ENCODE measurements at regions not wholly inside any gene's neighbourhood (a gene's known extent, or its start where the extent isn't known, plus 50 kb on each side); places are given as distances from the start of the nearest gene placed in this dataset.
"Not testable (repeated sequence)": the region's sequence is repeated elsewhere in the genome, so short reads cannot be mapped to it uniquely, and the experiment has no call there.

DNA sequence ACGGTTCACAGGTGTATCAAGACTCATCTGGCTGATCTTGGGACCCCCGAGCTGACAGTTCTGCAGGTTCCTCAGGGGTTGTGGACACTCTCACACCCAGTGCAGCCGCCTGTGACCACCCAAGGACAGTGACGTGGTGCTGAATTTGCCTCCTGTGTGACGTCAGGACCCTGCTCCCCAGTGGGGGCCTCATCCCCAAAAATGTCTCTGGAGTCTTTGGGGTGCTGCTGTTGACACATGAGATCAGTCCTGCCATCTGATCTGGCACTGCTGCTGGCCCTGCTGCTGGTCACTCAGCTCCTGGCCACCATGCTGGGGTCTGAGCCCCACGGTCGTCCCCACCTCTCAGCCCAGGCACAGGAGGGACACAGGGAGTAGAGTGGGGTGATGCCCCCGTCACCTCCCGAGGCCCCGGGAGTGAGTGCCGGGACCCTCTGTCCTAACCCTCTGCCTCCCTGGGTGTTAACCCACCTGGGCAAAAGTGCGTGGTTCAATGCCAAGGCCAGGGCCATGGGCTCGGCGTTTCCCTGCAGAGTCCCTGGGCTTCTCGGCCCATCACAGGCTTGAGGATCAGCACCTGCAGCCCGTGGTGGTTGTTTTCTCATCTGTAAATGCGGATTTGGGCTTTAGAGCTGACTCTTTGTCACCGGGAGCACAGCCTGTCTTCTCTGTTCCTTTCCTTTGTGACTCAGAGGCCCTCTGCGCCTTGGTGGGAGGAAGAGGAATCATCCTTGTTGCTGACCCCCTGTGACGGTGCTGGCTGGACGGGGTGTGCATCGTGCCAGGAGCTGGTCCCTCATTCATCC, 366.0 kb upstream of the SFSWAP start:
- not testable (repeated sequence) for H3K9me3 ChIP-seq, H3K27me3 ChIP-seq, H3K36me3 ChIP-seq, DNase-seq, H3K4me3 ChIP-seq

DNA sequence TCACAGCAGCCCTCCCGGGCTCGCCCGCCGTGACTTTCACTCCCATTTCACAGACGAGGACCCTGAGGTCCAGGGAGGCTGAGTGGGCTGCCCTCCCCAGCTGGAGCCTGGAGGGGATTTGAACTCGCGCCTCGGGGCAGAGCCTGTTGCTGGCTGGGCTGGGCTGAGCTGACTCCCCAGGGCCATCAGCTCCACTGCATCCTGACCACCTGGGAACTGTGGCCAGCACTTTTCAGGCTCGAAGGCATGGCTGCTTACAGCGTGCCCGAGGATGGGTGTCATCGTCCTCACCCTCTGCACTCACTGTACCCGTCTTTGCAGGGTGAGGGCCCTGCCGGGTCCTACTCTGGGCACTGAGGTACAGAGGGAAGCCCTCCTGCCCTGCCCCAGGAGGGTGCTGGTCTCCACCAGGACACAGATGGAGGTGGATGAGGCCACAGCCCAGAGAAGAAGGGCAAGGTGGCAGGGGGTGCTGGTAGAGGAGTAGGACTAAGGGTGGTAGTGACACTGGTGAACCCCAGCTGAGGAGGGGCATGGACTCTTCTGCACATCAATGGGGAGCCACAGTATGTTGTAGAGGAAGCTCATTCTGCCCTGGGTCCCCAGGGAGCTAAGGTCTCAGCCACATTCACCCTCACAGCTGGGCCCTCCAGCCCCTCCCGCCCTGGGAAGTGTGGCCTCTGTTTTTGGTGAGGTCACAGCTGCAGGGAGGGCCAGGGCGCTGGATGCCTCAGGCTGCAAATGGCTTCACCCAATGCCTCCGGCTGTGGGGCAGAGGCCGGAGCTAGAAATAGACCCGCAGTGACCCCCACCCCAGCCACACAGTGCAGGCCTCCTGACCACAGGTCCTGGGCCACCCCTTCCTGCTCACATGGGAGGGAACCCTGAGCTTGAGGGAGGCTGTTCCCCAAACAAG, 365.1 kb upstream of the SFSWAP start:
- Histone ChIP-seq H3K4me3 (no peak overlapping the region), H3K9me3 (no peaks in the 10 kb centered on the region), H3K27me3 (no peaks in the 10 kb centered on the region), H3K36me3 (no peaks in the 10 kb centered on the region)
- no peak for DNase-seq

DNA sequence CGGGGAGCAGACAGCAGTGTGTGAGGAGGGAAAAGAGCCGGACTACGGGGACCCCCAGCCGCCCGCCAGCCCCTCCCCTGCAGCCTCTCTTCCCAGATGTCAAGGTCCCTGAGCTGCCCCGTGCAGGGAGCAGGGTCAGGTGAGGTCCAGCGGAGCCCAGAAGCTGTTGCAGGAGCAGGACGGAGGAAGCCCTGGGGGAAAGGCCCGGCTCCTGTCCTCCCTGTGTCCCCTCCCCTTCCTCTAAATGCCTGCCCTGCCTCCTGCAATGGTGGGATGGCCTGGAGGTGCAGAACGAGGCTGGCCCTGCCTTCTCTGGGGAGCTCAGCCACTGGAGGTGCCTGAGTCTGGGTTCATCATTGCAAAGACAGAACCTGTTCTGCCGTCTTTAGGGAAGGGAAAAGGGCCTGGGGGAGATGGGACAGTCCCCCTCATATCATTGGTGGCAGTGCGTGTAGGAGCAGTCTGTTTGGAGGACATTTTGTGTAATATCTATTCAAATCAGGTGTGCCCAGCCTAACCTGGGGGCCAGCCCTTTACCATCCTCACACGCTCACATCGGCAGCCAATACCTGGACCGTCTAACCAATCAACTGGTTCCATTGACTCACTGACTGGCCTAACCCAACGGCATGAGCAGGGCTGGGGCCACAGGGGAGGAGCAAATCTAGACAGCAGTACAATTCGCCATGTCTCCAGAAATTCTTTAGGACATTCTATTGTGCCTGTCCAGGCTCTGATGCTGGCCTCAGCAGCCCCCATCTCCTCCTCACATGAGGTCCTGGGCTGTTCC, 364.1 kb upstream of the SFSWAP start:
- H3K36me3 ChIP-seq = no peaks in the 10 kb centered on the region
- H3K9me3 ChIP-seq = 0 out of 2 replicates have a peak, but pooled peaks cover under 1% of the 10 kb centered on the region
- no peaks in the 10 kb centered on the region for H3K27me3 ChIP-seq
- H3K4me3 ChIP-seq = no peak overlapping the region
- no peak for DNase-seq

DNA sequence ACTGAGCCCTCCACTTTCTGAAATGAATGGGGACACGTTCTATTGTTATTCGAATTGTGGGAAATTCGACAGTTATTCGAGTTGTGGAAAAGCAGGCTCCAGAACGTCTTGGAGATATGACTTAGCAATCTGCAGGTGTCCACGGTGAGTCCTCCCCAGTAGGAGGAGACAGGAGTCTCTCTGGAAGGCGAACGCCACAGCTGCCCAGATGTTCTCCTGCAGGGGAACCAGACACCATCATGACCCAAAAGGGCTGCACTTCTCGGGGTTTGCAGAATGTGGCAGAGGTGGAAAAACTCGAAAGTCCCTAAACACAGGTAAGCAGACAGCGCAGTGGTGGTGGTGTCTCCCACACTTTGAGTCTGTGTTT, 363.6 kb upstream of the SFSWAP start:
- DNase-seq = no peak
- H3K9me3 ChIP-seq = 0 out of 2 replicates have a peak, but pooled peaks cover 3% of the 10 kb centered on the region

DNA sequence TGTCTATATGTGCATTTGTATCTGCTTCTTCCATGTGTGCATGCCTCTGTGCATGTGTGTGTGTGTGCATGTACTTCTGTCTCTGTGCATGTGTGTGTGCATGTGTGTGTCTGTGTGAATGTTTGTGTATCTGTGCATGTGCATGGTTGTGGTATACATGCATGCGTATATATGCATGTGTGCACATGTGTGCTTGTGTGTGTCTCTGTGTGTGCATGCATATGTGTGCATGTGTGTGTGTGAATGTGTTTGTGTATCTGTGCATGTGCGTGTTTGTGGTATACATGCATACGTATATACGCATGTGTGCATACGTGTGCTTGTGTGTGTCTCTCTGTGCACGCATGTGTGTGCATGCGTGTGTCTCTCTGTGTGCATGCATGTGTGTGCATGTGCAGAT, 363.2 kb upstream of the SFSWAP start:
- Histone ChIP-seq H3K27me3 (no peaks in the 10 kb centered on the region), H3K9me3 (0 out of 2 replicates have a peak, but pooled peaks cover 3% of the 10 kb centered on the region), H3K36me3 (no peaks in the 10 kb centered on the region), H3K4me3 (no peak overlapping the region)
- no peak for DNase-seq

More for the DNA sequence above, 363.6 kb upstream of the SFSWAP start:
- Histone ChIP-seq H3K4me3 (no peak overlapping the region), H3K36me3 (no peaks in the 10 kb centered on the region), H3K27me3 (no peaks in the 10 kb centered on the region)

DNA sequence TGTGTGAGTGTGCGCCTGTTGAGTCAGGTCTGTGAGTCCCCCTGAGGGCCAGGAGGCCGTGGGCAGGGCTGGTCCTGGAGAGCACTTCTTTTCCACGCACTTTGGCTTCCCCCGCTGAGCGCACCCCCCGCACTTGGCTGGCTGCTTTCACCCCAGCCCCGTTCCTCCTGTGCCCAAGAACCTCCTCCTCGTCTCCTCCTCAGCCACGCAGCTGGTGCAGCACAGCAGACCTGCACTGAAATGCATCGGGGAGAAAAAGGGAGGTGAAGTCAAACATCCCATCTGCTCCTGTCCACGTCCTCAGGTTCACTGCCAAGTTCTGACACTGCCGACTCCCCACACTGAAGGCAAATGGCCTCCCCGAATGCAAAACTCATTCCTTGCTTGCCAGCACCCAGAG, 362.7 kb upstream of the SFSWAP start:
- DNase-seq = no peak
- Histone ChIP-seq H3K4me3 (no peak overlapping the region), H3K27me3 (no peaks in the 10 kb centered on the region), H3K36me3 (no peaks in the 10 kb centered on the region), H3K9me3 (0 out of 2 replicates have a peak, but pooled peaks cover 3% of the 10 kb centered on the region)

DNA sequence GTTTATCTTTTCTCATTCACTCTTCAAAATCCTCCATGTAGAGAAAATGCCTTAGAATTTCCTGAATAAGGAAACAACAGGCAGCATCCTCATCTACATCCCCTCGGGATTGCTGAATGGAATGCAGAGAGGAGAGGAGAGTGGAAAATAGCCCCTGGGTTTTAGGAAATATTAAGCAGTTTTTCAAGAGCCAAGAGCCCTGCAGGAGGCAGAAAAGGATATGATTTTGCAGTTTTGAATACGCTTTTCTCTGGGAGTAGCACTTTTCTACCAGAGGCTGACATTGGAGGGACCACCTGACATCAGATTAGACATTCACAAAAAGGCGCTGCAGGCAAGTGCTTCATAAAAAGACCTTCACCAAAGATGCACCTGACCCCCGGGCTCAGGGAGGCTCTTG, 362.2 kb upstream of the SFSWAP start:
- no peak overlapping the region for H3K4me3 ChIP-seq
- 0 out of 2 replicates have a peak, but pooled peaks cover 3% of the 10 kb centered on the region for H3K9me3 ChIP-seq
- no peak for DNase-seq
- no peaks in the 10 kb centered on the region for H3K36me3 ChIP-seq
- H3K27me3 ChIP-seq = no peaks in the 10 kb centered on the region

DNA sequence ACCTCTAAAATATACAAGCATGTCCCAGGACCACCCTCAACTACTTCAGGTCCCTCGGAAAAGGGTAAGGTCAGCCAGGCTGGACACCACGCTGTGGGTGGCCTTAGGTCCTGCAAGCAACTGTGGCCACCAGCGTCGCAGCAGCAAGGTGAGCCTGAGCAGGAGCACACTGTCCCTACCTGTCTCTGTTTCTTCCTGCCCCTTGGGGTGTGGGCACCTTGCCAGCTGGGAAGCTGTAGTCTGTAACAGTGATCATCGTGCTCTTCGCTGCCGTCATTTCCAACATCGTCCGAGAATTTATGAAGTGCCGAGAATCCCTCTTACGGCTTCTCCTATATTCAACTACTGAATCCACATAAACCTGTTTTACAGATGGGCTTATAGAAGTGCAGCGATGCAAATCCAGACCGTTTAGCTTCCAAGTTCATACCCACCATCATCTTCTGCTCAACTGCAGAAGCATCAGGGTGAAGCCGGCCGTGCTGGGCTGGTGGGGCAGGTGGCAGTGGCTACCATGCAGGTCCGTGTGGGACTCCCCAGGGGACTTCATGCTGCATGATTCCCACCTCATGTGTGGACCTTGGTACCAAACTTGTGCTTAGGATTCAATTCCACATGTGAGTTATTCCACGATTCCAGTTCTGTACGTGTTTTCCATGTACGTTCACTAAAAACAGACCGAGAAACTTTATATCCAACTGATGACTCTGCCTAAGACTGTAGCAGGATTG, 361.3 kb upstream of the SFSWAP start:
- no peaks in the 10 kb centered on the region for H3K27me3 ChIP-seq
- DNase-seq = no peak
- H3K9me3 ChIP-seq = 0 out of 2 replicates have a peak, but pooled peaks cover 3% of the 10 kb centered on the region
- H3K36me3 ChIP-seq = no peaks in the 10 kb centered on the region
- H3K4me3 ChIP-seq = no peak overlapping the region

DNA sequence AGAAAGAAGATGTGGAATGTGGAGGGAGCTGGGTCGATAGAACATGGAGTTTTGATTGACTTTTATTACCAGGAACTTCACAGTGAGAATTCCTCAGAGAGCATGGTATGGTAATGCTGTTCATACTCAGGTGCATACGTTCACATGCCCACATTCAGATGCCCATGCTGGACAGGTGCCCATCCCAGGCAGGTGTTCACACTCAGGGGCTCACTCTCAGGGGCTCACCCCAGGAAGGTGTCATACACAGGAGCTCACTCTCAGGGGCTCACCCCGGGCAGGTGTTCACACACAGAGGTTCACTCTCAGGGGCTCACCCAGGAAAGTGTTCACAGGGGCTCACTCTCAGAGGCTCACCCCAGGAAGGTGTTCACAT, 360.0 kb upstream of the SFSWAP start:
- no peaks in the 10 kb centered on the region for H3K27me3 ChIP-seq
- DNase-seq = no peak
- H3K36me3 ChIP-seq = no peaks in the 10 kb centered on the region
- no peak overlapping the region for H3K4me3 ChIP-seq
- H3K9me3 ChIP-seq = 0 out of 2 replicates have a peak, but pooled peaks cover 3% of the 10 kb centered on the region

DNA sequence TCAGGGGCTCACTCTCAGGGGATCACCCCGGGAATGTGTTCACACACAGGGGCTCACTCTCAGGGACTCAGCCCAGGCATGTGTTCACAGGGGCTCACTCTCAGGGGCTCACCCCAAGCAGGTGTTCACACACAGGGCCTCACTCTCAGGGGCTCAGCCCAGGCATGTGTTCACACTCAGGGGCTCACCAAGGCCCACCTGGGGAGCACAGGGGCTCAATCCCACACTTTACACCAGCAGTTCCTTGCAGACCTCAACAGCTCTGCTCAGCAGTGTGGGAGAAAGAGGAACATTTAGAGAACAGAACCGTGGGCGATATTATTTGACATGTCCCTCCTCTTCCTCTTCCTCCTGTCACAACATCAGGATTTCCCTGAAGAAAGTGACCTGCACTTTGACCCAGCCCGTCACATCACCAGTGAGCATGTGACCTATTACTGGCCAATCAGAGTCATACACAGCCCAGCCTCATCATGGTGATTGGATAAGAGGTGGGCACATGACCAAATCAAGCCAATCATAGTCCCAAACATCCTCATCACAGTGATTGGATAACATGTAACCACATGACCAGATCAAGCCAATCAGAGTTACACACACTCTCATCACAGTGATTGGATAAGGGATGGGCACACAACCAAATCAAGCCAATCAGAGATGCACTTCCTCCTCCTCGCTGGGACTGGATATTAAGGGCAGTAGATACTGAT, 359.4 kb upstream of the SFSWAP start:
- Histone ChIP-seq H3K4me3 (no peak overlapping the region), H3K27me3 (no peaks in the 10 kb centered on the region), H3K36me3 (no peaks in the 10 kb centered on the region), H3K9me3 (0 out of 2 replicates have a peak, but pooled peaks cover 3% of the 10 kb centered on the region)
- DNase-seq = no peak

DNA sequence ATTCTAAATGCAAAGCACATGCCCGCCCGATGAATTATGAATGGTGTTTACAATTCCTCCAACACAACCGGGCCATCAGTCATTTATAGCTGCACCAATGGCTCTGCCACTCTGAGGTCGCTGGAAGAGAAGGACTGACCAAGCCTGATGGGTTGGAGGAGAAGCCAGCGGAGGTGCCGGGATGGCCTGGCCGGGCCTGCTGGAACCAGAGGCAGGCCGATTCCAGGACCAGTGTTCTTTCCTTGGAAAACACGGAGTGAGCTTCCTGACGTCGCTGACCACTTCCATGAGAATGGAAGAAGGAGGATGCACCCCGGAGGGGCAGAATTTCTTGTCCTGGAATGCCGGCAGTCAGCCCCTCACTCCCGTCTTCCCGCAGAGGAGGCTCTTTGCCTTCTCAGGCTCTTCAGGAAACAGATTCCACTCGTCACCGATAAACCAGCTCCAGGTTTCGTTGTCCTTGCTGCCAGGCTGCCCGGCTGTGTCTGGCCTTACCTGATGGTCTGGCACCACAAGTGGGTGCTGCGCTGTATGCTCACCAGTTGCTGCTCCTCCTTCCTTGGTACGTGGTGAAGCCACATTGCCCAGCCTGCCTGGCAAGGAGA, 358.5 kb upstream of the SFSWAP start:
- DNase-seq = no peak
- Histone ChIP-seq H3K36me3 (no peaks in the 10 kb centered on the region), H3K9me3 (0 out of 2 replicates have a peak, but pooled peaks cover 3% of the 10 kb centered on the region), H3K27me3 (no peaks in the 10 kb centered on the region), H3K4me3 (no peak overlapping the region)

DNA sequence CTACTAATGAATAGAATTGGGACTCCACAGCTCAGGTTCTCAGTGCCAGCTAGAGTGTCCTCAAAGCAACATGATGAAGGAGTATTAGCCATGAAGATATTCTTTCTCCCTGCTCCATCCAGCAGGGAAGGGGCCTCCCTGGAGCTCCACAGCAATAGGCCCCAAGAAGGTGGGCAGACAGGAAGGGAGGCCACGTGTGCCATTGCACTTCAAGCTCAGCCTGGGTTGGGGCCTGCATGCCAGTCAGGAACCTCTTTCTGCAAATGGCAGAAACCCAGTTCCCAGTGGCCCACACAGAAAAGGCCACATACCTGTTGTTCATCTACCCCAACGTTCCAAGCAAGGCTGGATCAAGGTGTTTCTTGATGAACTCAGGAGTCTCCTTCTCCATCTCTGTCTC, 357.5 kb upstream of the SFSWAP start:
- Histone ChIP-seq H3K27me3 (no peaks in the 10 kb centered on the region), H3K9me3 (0 out of 2 replicates have a peak, but pooled peaks cover 3% of the 10 kb centered on the region), H3K4me3 (no peak overlapping the region), H3K36me3 (no peaks in the 10 kb centered on the region)
- DNase-seq = no peak

DNA sequence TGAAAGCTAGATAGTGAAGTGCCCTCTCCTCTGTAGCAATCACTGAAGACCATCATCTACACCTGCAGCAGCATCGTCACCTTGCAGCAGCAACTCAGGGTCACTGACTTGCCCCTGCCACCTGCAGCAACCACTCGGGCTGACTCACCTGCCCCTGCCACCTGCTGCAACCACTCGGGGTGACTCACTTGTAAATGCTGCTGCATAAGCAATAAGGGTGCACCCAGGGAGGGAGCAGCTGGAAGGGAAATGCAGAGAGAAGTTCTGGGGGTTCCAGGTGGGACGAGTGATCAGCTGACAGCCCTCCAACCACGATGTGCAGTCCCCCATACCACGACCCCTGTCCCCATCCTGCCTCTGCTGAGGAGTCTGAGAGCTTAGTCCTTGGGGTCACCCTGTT, 357.1 kb upstream of the SFSWAP start:
- DNase-seq = no peak
- H3K9me3 ChIP-seq = 0 out of 2 replicates have a peak, but pooled peaks cover 3% of the 10 kb centered on the region
- H3K36me3 ChIP-seq = no peaks in the 10 kb centered on the region
- no peaks in the 10 kb centered on the region for H3K27me3 ChIP-seq
- H3K4me3 ChIP-seq = no peak overlapping the region

DNA sequence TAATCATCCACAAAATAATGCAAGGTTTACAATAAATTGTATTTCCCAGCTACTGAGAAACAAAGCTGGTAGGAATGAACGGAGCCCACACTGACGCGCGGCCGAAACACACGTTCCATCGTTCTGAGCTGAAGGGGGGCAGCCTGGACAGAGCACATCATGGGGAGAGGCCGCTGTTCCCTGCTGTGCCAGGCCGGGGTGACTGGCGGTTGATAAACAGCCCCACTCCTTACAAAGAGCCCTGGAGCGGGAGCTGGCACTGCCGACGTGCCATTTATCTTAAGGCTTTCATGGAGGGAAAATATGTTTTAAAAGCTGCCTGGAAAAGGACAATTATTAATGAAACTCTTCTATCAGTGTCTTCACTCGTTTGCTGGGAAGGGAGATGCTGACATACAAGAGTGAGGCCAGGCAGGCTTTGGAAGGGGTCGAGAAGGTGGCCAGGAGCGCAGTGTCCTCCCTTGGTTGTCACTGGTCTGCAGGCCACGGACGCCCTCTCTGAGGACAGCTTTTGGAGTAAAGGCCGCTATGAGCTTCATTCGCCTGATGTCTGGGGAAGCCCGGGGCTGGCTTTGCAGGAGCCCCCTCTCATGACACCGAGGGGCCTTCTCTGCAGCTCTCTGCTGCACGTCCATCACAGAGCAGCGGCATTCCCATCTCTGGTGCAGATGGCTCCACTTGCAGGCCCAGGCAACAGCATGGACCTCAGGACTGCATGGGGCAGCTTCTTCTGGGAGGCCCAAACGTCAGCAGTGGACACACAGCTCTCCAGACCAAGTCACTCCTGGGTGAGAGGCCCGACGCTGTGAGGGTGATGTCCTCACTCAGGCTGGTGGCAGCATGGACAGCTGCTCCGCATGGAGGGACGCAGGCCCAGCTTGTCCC, 355.3 kb upstream of the SFSWAP start:
- H3K9me3 ChIP-seq = 0 out of 2 replicates have a peak, but pooled peaks cover 3% of the 10 kb centered on the region
- DNase-seq = no peak
- no peaks in the 10 kb centered on the region for H3K27me3 ChIP-seq
- H3K36me3 ChIP-seq = no peaks in the 10 kb centered on the region
- no peak overlapping the region for H3K4me3 ChIP-seq
